ENCODE measurements at regions not wholly inside any gene's neighbourhood (a gene's known extent, or its start where the extent isn't known, plus 50 kb on each side); places are given as distances from the start of the nearest gene placed in this dataset.

DNA sequence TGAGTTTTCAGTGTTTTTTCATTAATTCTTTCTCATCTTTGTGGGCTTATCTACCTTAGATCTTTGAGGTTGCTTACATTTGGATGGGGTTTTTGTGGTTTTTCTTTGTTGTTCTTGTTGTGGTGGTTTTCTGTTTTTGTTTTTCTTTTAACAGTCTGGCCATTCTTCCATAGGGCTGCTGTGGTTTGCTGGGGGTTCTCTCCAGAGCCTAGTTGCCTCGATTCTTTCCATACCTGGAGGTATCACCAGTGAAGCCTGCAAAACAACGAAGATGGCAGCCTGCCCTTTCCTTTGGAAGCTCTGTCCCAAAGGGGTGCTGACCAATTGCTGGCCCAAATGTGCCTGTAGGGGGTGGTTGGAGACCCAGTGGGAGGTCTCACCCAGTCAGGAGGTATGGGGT, 168.6 kb upstream of the CLNK start:
- no peak for TF ChIP-seq REST (IDR thresholded peaks at IDR 0.05; ENCODE audit: low read depth, low read length)
- TF ChIP-seq POLR2AphosphoS5 (IDR thresholded peaks at IDR 0.05; ENCODE audit: low read depth, low read length), result no peak
- TF ChIP-seq CTCF (IDR thresholded peaks at IDR 0.05), result no peak
- no peak for TF ChIP-seq RAD21 (IDR thresholded peaks at IDR 0.05; ENCODE audit: low read length)

Data from SK-N-SH (cell line).